WTC11 (cell line): ENCODE measurements at regions not wholly inside any gene's neighbourhood (a gene's known extent, or its start where the extent isn't known, plus 50 kb on each side); places are given as distances from the start of the nearest gene placed in this dataset.

Experiments
- CREM ChIP-seq: sonication (generic); formaldehyde crosslinking; IDR thresholded peaks from 2 replicates; pipeline ENCODE4 v1.8.1; 2022; ENCODE audit warnings: mild to moderate bottlenecking, missing genetic modification reagents, moderate library complexity
- ETV6 ChIP-seq: sonication (generic); formaldehyde crosslinking; IDR thresholded peaks from 2 replicates; pipeline ENCODE4 v1.8.1; 2022; ENCODE audit warnings: mild to moderate bottlenecking, missing genetic modification reagents
- JUN ChIP-seq: sonication (generic); formaldehyde crosslinking; IDR thresholded peaks from 2 replicates; pipeline ENCODE4 v1.8.0; 2023; ENCODE audit warnings: mild to moderate bottlenecking, missing genetic modification reagents
- NFYB ChIP-seq: sonication (generic); formaldehyde crosslinking; conservative IDR thresholded peaks from 2 replicates; pipeline ENCODE4 v1.8.0; 2022; ENCODE audit warnings: low read depth, missing genetic modification reagents
- ZNF232 ChIP-seq: sonication (generic); formaldehyde crosslinking; IDR thresholded peaks from 2 replicates; pipeline ENCODE4 v1.8.0; 2022; ENCODE audit warnings: mild to moderate bottlenecking, missing genetic modification reagents
- TF ChIP-seq, protein P1 (sequence below): fragments of 200-600 bp; IDR thresholded peaks from 2 replicates; pipeline ENCODE4 v1.8.0; 2022; ENCODE audit warnings: antibody characterized with exemption
- TF ChIP-seq, protein P2 (sequence below): sonication (generic); formaldehyde crosslinking; IDR thresholded peaks from 2 replicates; pipeline ENCODE4 v1.8.1; 2023; ENCODE audit warnings: mild to moderate bottlenecking, missing genetic modification reagents, moderate library complexity
- TF ChIP-seq, protein P3 (sequence below): sonication (generic); formaldehyde crosslinking; conservative IDR thresholded peaks from 2 replicates; pipeline ENCODE4 v1.8.1; 2023; ENCODE audit warnings: mild to moderate bottlenecking, low read depth, missing genetic modification reagents, moderate library complexity
- TF ChIP-seq, protein P4 (sequence below): fragments of 250-450 bp; sonication (Bioruptor Pico); IDR thresholded peaks from 2 replicates; pipeline ENCODE4 v2.1.2; 2022; ENCODE audit warnings: mild to moderate bottlenecking, moderate library complexity
- TF ChIP-seq, protein P5 (sequence below): sonication (generic); formaldehyde crosslinking; IDR thresholded peaks from 2 replicates; pipeline ENCODE4 v1.8.1; 2023; ENCODE audit warnings: mild to moderate bottlenecking, moderate library complexity, missing genetic modification reagents
- TF ChIP-seq, protein P6 (sequence below): sonication (generic); formaldehyde crosslinking; IDR thresholded peaks from 2 replicates; pipeline ENCODE4 v1.8.1; 2023; ENCODE audit warnings: mild to moderate bottlenecking, missing genetic modification reagents, moderate library complexity

DNA sequence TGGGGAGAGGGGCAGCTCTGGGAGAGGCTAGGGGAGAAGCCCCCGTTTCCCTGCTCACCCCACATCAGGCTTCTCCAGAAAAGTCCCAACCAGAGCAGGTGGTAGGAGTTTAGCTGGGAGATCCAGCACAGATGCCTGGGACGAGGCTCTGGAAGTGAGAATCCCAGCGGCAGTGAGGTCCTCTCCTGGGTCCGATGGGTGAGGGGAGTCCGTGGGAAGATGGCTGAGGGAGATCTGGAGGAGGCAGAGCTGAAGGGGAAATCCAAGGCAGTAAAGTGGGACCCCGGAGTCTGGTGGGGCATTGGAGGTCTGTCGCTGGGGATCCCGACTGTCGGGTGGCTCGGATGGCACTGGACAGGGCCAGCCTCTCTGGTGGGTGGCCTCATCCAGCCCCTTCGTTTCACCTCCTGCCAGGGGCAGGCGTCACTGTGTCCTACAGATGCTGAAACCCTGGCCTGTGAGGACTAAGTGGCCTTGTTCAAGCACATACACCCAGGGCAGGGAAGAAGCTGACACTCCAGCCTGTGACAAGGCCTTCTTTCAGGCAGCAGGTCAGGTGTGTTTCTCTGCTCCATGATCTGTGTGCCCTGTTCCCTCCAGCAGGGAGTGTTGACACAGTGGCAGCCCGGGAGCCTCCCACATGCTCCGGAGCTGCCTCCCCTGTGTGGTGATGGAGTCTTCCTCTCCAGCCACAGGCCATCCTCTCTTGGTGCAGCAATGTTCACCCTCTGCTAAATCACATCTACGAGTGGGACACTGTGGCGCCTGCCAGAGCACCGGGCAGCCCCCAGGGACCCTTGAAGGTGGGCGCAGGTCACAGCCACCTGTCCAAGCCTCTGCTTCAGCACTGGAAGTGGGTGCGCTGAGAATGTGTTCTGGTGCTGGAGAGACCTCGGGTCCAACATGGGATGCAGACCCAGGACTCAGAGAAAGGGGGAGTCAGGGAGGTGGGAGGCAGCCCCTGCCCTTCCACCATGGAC, 850.8 kb downstream of the BRD1 start:
- TF ChIP-seq, protein P1, sequence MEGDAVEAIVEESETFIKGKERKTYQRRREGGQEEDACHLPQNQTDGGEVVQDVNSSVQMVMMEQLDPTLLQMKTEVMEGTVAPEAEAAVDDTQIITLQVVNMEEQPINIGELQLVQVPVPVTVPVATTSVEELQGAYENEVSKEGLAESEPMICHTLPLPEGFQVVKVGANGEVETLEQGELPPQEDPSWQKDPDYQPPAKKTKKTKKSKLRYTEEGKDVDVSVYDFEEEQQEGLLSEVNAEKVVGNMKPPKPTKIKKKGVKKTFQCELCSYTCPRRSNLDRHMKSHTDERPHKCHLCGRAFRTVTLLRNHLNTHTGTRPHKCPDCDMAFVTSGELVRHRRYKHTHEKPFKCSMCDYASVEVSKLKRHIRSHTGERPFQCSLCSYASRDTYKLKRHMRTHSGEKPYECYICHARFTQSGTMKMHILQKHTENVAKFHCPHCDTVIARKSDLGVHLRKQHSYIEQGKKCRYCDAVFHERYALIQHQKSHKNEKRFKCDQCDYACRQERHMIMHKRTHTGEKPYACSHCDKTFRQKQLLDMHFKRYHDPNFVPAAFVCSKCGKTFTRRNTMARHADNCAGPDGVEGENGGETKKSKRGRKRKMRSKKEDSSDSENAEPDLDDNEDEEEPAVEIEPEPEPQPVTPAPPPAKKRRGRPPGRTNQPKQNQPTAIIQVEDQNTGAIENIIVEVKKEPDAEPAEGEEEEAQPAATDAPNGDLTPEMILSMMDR, result no peak
- TF ChIP-seq, protein P2, sequence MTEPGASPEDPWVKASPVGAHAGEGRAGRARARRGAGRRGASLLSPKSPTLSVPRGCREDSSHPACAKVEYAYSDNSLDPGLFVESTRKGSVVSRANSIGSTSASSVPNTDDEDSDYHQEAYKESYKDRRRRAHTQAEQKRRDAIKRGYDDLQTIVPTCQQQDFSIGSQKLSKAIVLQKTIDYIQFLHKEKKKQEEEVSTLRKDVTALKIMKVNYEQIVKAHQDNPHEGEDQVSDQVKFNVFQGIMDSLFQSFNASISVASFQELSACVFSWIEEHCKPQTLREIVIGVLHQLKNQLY (CRISPR knock-in tag), result no peak
- no peak for TF ChIP-seq JUN (CRISPR knock-in tag)
- TF ChIP-seq, protein P3, sequence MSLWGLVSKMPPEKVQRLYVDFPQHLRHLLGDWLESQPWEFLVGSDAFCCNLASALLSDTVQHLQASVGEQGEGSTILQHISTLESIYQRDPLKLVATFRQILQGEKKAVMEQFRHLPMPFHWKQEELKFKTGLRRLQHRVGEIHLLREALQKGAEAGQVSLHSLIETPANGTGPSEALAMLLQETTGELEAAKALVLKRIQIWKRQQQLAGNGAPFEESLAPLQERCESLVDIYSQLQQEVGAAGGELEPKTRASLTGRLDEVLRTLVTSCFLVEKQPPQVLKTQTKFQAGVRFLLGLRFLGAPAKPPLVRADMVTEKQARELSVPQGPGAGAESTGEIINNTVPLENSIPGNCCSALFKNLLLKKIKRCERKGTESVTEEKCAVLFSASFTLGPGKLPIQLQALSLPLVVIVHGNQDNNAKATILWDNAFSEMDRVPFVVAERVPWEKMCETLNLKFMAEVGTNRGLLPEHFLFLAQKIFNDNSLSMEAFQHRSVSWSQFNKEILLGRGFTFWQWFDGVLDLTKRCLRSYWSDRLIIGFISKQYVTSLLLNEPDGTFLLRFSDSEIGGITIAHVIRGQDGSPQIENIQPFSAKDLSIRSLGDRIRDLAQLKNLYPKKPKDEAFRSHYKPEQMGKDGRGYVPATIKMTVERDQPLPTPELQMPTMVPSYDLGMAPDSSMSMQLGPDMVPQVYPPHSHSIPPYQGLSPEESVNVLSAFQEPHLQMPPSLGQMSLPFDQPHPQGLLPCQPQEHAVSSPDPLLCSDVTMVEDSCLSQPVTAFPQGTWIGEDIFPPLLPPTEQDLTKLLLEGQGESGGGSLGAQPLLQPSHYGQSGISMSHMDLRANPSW (CRISPR knock-in tag), result no peak
- TF ChIP-seq ZNF232 (CRISPR knock-in tag), result no peak
- TF ChIP-seq, protein P4, sequence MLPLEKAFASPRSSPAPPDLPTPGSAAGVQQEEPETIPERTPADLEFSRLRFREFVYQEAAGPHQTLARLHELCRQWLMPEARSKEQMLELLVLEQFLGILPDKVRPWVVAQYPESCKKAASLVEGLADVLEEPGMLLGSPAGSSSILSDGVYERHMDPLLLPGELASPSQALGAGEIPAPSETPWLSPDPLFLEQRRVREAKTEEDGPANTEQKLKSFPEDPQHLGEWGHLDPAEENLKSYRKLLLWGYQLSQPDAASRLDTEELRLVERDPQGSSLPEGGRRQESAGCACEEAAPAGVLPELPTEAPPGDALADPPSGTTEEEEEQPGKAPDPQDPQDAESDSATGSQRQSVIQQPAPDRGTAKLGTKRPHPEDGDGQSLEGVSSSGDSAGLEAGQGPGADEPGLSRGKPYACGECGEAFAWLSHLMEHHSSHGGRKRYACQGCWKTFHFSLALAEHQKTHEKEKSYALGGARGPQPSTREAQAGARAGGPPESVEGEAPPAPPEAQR (CRISPR knock-in tag), result no peak
- TF ChIP-seq, protein P5, sequence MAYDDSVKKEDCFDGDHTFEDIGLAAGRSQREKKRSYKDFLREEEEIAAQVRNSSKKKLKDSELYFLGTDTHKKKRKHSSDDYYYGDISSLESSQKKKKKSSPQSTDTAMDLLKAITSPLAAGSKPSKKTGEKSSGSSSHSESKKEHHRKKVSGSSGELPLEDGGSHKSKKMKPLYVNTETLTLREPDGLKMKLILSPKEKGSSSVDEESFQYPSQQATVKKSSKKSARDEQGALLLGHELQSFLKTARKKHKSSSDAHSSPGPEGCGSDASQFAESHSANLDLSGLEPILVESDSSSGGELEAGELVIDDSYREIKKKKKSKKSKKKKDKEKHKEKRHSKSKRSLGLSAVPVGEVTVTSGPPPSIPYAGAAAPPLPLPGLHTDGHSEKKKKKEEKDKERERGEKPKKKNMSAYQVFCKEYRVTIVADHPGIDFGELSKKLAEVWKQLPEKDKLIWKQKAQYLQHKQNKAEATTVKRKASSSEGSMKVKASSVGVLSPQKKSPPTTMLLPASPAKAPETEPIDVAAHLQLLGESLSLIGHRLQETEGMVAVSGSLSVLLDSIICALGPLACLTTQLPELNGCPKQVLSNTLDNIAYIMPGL (CRISPR knock-in tag), result no peak
- no peak for TF ChIP-seq CREM (CRISPR knock-in tag)
- TF ChIP-seq NFYB (CRISPR knock-in tag), result no peak
- no peak for TF ChIP-seq ETV6 (CRISPR knock-in tag)
- TF ChIP-seq, protein P6, sequence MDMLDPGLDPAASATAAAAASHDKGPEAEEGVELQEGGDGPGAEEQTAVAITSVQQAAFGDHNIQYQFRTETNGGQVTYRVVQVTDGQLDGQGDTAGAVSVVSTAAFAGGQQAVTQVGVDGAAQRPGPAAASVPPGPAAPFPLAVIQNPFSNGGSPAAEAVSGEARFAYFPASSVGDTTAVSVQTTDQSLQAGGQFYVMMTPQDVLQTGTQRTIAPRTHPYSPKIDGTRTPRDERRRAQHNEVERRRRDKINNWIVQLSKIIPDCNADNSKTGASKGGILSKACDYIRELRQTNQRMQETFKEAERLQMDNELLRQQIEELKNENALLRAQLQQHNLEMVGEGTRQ (CRISPR knock-in tag), result no peak
